ENCODE measurements at regions not wholly inside any gene's neighbourhood (a gene's known extent, or its start where the extent isn't known, plus 50 kb on each side); places are given as distances from the start of the nearest gene placed in this dataset.

GRCh38 chr2:185417688-185418087 lies 320.9 kb upstream of the FSIP2 start:
- TF ChIP-seq CTCF (IDR thresholded peaks at IDR 0.05) (no peak), EZH2phosphoT487 (IDR thresholded peaks at IDR 0.05) (no peak)
